ENCODE measurements at regions not wholly inside any gene's neighbourhood (a gene's known extent, or its start where the extent isn't known, plus 50 kb on each side); places are given as distances from the start of the nearest gene placed in this dataset.
"Not testable (repeated sequence)": the region's sequence is repeated elsewhere in the genome, so short reads cannot be mapped to it uniquely, and the experiment has no call there.

GRCh38 chr5:16392718-16393117, 72.9 kb downstream of the ZNF622 start:
- no peak for DNase-seq

GRCh38 chr5:16391858-16392649, 73.5 kb downstream of the ZNF622 start:
- no peak for DNase-seq

GRCh38 chr5:16390825-16391224, 74.8 kb downstream of the ZNF622 start:
- DNase-seq = no peak

GRCh38 chr5:16385516-16386090, 80.0 kb downstream of the ZNF622 start:
- DNase-seq = no peak

GRCh38 chr5:16384804-16385203, 80.8 kb downstream of the ZNF622 start:
- DNase-seq = no peak

GRCh38 chr5:16384222-16384621, 81.4 kb downstream of the ZNF622 start:
- DNase-seq = no peak

GRCh38 chr5:16383544-16384052, 82.0 kb downstream of the ZNF622 start:
- DNase-seq = no peak

GRCh38 chr5:16382047-16382446, 83.6 kb downstream of the ZNF622 start:
- no peak for DNase-seq

- DNase-seq = no peak
Measured at GRCh38 chr5:16378762-16379161, 86.8 kb downstream of the ZNF622 start.

GRCh38 chr5:16372493-16372892, 93.1 kb downstream of the ZNF622 start:
- DNase-seq = no peak

- no peak for DNase-seq
Measured at GRCh38 chr5:16366491-16366890, 99.1 kb downstream of the ZNF622 start.

- no peak for DNase-seq
Measured at GRCh38 chr5:16364910-16365309, 100.7 kb downstream of the ZNF622 start.

- DNase-seq = not testable (repeated sequence)
Measured at GRCh38 chr5:16353439-16353838, 112.2 kb downstream of the ZNF622 start.

- no peak for DNase-seq
Measured at GRCh38 chr5:16350816-16351215, 114.8 kb downstream of the ZNF622 start.

GRCh38 chr5:16346380-16346779, 119.2 kb downstream of the ZNF622 start:
- no peak for DNase-seq

GRCh38 chr5:16345454-16345853, 120.1 kb downstream of the ZNF622 start:
- no peak for DNase-seq

- DNase-seq = no peak
Measured at GRCh38 chr5:16326137-16326536, 139.5 kb downstream of the ZNF622 start.

- no peak for DNase-seq
Measured at GRCh38 chr5:16321284-16321683, 141.7 kb upstream of the MARCHF11 start.

GRCh38 chr5:16315501-16315900, 135.9 kb upstream of the MARCHF11 start:
- DNase-seq = no peak

- no peak for DNase-seq
Measured at GRCh38 chr5:16313761-16314160, 134.2 kb upstream of the MARCHF11 start.

- peak; percentile 0 for DNase-seq
Measured at GRCh38 chr5:16312785-16313184, 133.2 kb upstream of the MARCHF11 start.

GRCh38 chr5:16311666-16312065, 132.1 kb upstream of the MARCHF11 start:
- DNase-seq = no peak

GRCh38 chr5:16306812-16307211, 127.2 kb upstream of the MARCHF11 start:
- no peak for DNase-seq

GRCh38 chr5:16304846-16305245, 125.3 kb upstream of the MARCHF11 start:
- DNase-seq = no peak

All from hindlimb muscle (tissue), 1 donor.